Lung (tissue), 11 donors: ENCODE measurements at regions not wholly inside any gene's neighbourhood (a gene's known extent, or its start where the extent isn't known, plus 50 kb on each side); places are given as distances from the start of the nearest gene placed in this dataset.

Experiments used
- ATAC-seq: fragments of 200-7000 bp; cut with Tn5 transposase; one replicate; pipeline ENCODE4 v1.9.1; 2020; ENCODE audit warnings: moderate number of reproducible peaks; ENCODE audit not compliant: insufficient read depth, low FRiP score
- DNase-seq, 3 donors: peaks; one replicate each; pipeline ENCODE4 v3.0.0-alpha.2; 2013 to 2017
- H3K27ac ChIP-seq, 2 donors: one replicate each; pipeline ENCODE4 v1.5.1; 2013; ENCODE audit warnings: mild to moderate bottlenecking in 2 of 2, moderate library complexity in 2 of 2, control low read depth in 1 of 2, inconsistent platforms in 1 of 2, low read depth in 1 of 2, low read length in 1 of 2
- H3K27me3 ChIP-seq, 3 donors: one replicate each; pipeline ENCODE4 v1.5.1; 2013; ENCODE audit warnings: low read length in 2 of 3; ENCODE audit not compliant: control insufficient read depth in 3 of 3, insufficient read depth in 3 of 3
- H3K36me3 ChIP-seq, 4 donors: one replicate each; pipeline ENCODE4 v1.5.1; 2013; ENCODE audit warnings: low read length in 4 of 4, mild to moderate bottlenecking in 1 of 4, moderate library complexity in 1 of 4; ENCODE audit not compliant: control insufficient read depth in 4 of 4, insufficient read depth in 4 of 4
- H3K4me1 ChIP-seq, 5 donors: one replicate each; pipeline ENCODE4 v1.5.1; 2013; ENCODE audit warnings: low read length in 5 of 5, mild to moderate bottlenecking in 2 of 5, moderate library complexity in 1 of 5; ENCODE audit not compliant: control insufficient read depth in 5 of 5, insufficient read depth in 5 of 5
- H3K4me3 ChIP-seq: one replicate; pipeline ENCODE4 v1.5.1; 2013; ENCODE audit warnings: mild to moderate bottlenecking, control low read depth, moderate library complexity
- H3K9ac ChIP-seq, 2 donors: one replicate each; pipeline ENCODE4 v1.5.1; 2013; ENCODE audit warnings: low read length in 2 of 2, control low read depth in 1 of 2; ENCODE audit not compliant: insufficient read depth in 1 of 2
- H3K9me3 ChIP-seq, 4 donors: one replicate each; pipeline ENCODE4 v1.5.1; 2013; ENCODE audit warnings: low read length in 3 of 4, mild to moderate bottlenecking in 1 of 4, moderate library complexity in 1 of 4; ENCODE audit not compliant: control insufficient read depth in 4 of 4, insufficient read depth in 3 of 4
- CTCF ChIP-seq: IDR thresholded peaks from 2 replicates; pipeline ENCODE4 v1.5.1; 2012; ENCODE audit warnings: mild to moderate bottlenecking; ENCODE audit errors: control extremely low read depth, extremely low read depth
- WGBS, 2 donors: extraction: QIAGEN DNeasy Blood & Tissue Kit; methylation state at CpG; one replicate each; pipeline ENCODE4 v1.1.7; 2013; 5-methylcytosine and 5-hydroxymethylcytosine counted together
- donor health status: control.
- donor health status: control.
- donor health status: Bipolar disorder and iron deficiency.
- donor health status: healthy.
- donor health status: DM: yes; HTN: yes; CAD: no.

GRCh38 chr4:122285285-122285684, 93.5 kb upstream of the ADAD1 start:
- Histone ChIP-seq H3K9ac (no peak overlapping the region), H3K27me3 (no peaks in the 10 kb centered on the region), H3K27ac (no peak overlapping the region), H3K9me3 (no peaks in the 10 kb centered on the region), H3K4me3 (no peak overlapping the region), H3K4me1 (no peaks in the 10 kb centered on the region), H3K36me3 (peaks cover 7 to 16% (median 10%) of the 10 kb centered on the region in 4 donors)
- DNase-seq (no peak), ATAC-seq (no peak)
- TF ChIP-seq CTCF: no peak
- 98% methylated on average over 2 of the region's 2 CpGs for WGBS, 2 donors

GRCh38 chr4:122293374-122294365, 85.1 kb upstream of the ADAD1 start:
- Histone ChIP-seq H3K9ac (no peak overlapping the region), H3K36me3 (peaks cover 4 to 40% (median 24%) of the 10 kb centered on the region in 4 donors), H3K4me1 (no peaks in the 10 kb centered on the region), H3K27ac (no peak overlapping the region), H3K27me3 (no peaks in the 10 kb centered on the region), H3K4me3 (no peak overlapping the region), H3K9me3 (no peaks in the 10 kb centered on the region)
- TF ChIP-seq CTCF: no peak
- DNase-seq (no peak), ATAC-seq (no peak)
- 92 to 98% methylated on average over 12 of the region's 12 CpGs for WGBS, 2 donors

- Histone ChIP-seq H3K9ac (no peak overlapping the region), H3K27ac (no peak overlapping the region), H3K4me3 (no peak overlapping the region), H3K36me3 (peaks cover 0 to 28% (median 19%) of the 10 kb centered on the region in 4 donors), H3K9me3 (no peaks in the 10 kb centered on the region), H3K27me3 (no peaks in the 10 kb centered on the region), H3K4me1 (no peaks in the 10 kb centered on the region)
- ATAC-seq: no peak
- no peak for DNase-seq
- 85 to 97% methylated on average over 1 of the region's 1 CpG for WGBS, 2 donors
- no peak for TF ChIP-seq CTCF
These were observed 81.1 kb upstream of the ADAD1 start for GRCh38 chr4:122297694-122298093.
